ENCODE measurements at regions not wholly inside any gene's neighbourhood (a gene's known extent, or its start where the extent isn't known, plus 50 kb on each side); places are given as distances from the start of the nearest gene placed in this dataset.

DNA sequence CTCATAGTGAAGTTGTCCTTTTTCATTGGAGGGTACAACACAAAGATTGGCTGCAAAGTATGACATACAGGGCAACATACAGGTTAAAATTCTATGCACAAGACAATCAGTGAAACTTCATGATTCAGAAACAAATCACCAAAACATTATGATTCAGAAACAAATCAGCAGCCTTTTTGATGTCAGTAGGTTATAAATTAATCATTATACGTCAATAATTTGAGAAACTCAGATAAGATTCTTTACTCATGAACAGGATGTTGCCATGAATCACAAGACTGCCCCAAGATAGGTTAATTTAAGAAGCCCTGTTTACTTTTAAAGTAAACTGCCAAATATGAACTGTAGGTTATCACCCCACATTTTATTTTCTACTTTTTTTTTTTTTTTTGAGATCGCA, 62.2 kb upstream of the IL33 start:
- TF ChIP-seq POLR2A (IDR thresholded peaks at IDR 0.05; ENCODE audit: low read depth, low read length): no peak
- no peak for TF ChIP-seq TAF1 (IDR thresholded peaks at IDR 0.05; ENCODE audit: borderline replicate concordance, low read depth, low read length)

All from GM12892 (cell line).